GM19351 (cell line): ENCODE measurements at regions not wholly inside any gene's neighbourhood (a gene's known extent, or its start where the extent isn't known, plus 50 kb on each side); places are given as distances from the start of the nearest gene placed in this dataset.
"Not testable (repeated sequence)": the region's sequence is repeated elsewhere in the genome, so short reads cannot be mapped to it uniquely, and the experiment has no call there.

ENCODE experiments used
- ATAC-seq: cut with Tn5 transposase; IDR thresholded peaks from one replicate; pipeline ENCODE4 v1.9.1; 2021; ENCODE audit warnings: mild to moderate bottlenecking, moderate library complexity; ENCODE audit not compliant: unreplicated experiment

GRCh38 chr7:19963695-19964094, 190.3 kb upstream of the TMEM196 start:
- no peak for ATAC-seq

DNA sequence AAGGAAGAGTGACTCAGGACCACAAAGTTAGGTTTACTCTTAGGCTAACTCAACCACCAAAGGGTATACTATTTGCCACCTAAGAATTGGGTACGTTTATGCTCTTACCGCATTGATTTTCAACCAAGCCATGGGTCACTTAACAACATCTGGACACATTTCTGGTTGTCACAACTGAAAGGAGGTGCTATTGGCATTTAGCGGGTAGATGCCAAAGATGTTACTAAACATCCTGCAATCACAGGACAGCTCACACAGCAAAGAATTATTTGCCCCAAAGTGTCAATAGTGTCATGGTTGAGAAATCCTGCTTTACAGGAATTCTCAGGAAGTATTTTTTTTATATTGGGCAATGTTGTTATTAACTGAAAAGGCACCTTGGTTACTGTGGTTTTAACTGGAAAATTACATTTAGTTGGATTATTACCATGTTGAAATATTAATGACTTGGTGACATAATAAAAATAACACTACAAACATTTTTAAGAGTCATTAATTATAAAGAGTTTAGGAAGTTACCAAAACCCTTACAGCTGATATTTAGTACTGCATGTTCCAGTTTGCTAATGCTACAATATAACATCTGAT, 185.0 kb upstream of the TMEM196 start:
- ATAC-seq: no peak

DNA sequence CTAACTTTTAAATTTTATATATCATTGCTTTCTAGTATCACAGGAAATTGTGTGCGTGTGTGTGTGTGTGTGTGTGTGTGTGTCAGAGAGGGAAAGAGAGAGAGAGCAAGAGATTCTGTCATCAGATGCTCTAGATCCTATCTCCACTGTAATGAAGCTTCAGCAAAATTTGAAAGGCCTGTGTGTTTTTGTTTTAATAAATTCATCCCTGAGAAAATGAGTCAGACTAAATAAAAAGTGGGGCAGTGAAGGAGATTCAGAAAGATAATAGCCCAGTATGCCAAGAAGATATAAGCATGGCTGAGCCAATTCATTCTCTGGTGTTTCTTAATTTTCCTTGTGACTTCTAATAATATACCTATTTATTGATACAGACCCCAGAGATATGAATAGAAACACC, 184.2 kb upstream of the TMEM196 start:
- ATAC-seq: no peak

GRCh38 chr7:19954166-19954565, 180.7 kb upstream of the TMEM196 start:
- ATAC-seq: not testable (repeated sequence)

GRCh38 chr7:19953411-19953810, 180.0 kb upstream of the TMEM196 start:
- not testable (repeated sequence) for ATAC-seq

DNA sequence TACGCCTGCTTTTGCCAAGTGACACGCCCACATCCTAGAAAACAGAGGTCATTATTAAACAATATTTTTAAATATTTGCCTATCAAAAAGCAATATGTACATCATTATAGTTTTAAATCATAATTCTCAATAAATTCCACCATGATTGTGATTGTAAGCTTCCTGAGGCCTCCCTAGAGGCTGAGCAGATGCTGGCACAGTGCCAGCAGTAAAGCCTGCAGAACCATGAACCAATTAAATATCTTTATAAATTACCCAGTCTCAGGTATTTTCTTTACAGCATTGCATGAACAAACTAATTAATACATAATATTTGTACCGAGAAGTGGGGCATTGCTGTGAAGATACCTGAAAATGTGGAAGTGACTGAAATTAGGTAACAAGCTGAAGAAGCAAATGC, 174.7 kb upstream of the TMEM196 start:
- no peak for ATAC-seq

GRCh38 chr7:19944363-19945120, 171.1 kb upstream of the TMEM196 start:
- ATAC-seq: no peak

DNA sequence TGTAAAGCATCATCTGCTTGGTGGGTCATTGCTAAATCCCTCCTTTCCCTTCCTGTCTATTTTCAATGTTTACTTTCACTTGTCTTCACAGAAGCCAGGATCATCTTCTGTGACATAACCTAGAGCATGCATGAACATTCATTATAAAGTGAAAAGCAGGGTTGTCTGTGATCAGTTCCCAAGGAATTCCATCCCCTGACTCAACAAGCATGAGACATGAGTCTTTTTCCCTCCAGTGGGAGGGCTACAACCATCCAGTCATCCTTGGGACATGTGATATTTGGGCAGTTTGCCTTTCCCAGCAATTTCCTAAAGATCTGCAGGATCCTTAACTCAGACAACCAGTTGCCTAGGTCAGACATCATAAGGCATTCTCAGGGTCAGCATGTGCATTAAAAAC, 166.3 kb upstream of the TMEM196 start:
- no peak for ATAC-seq

DNA sequence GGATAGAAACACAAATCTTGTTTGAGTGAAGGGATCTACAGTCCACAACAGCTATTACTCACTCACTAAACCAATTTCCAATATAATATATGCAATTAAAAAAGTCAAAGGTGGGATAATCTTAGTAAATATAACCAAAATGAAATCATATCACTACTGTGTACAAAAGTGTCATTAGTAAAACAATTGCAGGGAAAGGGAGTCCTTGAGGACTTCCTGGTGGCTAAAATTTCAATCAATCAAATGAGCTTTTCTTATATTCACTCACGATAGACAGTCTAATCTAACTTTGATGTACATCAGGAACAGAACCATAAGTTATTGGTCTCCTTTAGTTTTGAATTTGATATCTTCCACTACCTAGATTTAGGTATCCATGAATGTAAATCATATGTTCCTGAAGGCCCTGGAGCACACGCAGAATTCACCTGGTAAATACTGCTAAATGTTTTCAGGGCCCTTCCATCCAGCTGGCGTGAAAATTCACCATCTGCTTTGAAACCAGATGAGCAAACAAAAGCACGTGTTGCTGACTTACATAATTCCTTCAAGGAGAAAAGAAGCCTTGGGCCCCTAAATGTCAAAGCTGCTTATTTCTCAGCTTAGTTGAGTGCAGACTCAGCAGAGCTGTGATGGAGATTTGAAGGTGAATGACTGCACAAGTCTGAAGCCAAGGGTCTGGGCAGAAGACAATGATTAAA, 159.3 kb upstream of the TMEM196 start:
- ATAC-seq: no peak

DNA sequence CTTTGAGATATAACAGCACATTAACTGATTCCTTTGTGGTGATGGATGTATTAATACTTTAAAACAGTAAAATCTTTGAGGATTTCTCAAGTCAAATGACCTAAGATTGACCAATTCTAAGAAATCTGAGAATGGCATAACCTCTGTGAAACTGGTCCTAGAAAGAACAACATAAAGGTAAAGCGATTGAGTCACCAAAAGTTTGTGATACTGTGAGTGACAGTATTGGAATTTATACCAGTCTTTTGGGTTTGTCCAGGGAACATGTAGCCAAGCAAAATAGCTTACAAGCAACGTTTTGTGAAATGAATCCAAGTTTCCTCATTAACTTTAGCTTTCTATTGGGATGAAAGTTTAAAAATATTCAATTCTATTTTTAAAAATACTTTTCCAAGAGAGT, 157.4 kb upstream of the TMEM196 start:
- ATAC-seq: no peak

DNA sequence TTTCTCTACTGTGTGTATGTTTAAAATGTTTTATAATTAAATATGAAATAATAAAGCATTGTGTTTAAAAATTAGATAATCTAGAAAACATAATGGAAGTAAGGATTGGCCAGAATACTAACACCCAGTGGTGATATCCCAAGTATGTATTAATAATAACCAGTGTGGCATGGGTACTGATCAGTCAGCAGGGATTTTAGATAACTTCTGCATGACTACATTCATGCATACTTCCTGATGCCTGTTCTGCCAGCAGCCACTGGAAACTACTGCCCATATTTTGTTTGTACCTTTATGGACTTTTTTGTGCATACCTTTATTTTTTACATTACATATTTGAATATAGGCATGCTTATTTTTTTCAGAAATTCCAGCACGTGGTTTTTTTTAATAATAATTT, 156.6 kb upstream of the TMEM196 start:
- ATAC-seq: no peak

GRCh38 chr7:19928247-19928646, 154.8 kb upstream of the TMEM196 start:
- peak; percentile 89 for ATAC-seq

- ATAC-seq: no peak
Measured at GRCh38 chr7:19920705-19921104, 147.3 kb upstream of the TMEM196 start.

GRCh38 chr7:19920166-19920565, 146.7 kb upstream of the TMEM196 start:
- no peak for ATAC-seq

DNA sequence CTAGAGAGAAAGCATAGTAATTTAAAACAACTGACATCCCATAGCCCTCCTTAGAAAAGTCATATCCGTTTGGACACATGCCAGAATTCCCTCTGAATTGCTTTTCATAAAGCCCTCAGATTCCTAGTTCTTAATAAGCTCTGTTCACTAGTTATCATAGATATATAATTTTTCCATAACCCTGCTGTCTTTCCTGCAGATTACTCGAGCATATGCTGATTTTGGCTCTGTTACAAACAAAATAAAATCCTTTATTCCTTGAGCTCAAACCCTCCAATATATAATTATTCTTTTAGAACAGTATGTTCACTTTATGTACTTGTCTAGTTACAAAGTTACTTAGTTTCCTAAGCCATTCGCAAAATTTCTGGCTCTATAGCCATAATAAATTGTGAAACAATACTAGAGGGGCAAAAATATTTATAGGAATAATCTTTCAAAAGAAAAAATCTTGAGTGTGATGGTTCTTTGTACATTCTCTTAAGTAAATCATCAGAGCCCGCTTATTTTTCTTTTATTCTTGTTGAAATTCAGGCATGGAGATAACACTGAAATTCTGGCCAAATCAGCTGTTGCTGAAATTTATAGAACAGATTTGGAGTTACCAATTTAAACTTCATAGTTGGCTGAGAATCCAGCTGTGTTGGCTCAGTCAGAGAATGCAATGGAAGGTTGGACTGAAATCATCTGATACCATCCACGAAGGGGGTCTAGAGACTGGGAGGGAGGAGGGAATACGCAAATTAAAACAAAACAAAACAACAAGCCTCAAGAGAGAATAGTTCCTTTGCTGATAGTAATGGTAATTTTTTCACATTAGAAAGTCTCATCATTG, 146.1 kb upstream of the TMEM196 start:
- no peak for ATAC-seq

GRCh38 chr7:19916046-19916445, 142.6 kb upstream of the TMEM196 start:
- no peak for ATAC-seq

- ATAC-seq: no peak
Measured at GRCh38 chr7:19915596-19915995, 142.2 kb upstream of the TMEM196 start.

GRCh38 chr7:19914866-19915265, 141.4 kb upstream of the TMEM196 start:
- ATAC-seq: no peak

GRCh38 chr7:19900118-19900517, 126.7 kb upstream of the TMEM196 start:
- ATAC-seq: no peak

DNA sequence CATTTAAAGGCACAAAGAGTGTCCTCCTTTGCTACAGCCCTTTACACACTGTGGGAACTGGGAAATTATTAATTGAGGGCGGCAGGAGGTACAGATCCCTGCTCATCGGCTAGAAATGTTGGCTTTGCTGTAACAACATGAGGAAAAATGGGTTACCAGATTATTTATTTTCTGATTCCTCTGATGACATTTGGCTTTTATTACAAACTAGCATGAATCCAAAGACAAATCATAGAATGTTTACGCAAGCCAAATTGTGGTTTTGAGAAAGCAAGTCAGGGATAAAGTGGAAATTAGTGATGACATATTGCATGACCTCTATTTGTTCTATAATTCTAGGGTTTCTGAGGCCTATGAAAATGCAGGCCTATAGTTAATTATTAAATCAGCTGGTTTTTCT, 126.1 kb upstream of the TMEM196 start:
- ATAC-seq: no peak

DNA sequence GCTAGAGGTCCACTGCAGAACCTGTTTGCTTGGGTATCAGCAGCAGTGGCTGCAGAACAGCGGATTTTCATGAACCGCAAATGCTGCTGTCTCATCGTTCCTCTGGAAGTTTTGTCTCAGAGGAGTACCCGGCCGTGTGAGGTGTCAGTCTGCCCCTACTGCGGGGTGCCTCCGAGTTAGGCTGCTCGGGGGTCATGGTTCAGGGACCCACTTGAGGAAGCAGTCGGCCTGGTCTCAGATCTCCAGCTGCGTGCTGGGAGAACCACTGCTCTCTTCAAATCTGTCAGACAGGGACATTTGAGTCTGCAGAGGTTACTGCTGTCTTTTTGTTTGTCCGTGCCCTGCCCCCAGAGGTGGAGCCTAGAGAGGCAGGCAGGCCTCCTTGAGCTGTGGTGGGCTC, 109.5 kb upstream of the TMEM196 start:
- not testable (repeated sequence) for ATAC-seq
